Fibroblast of the aortic adventitia (primary cell): ENCODE measurements at regions not wholly inside any gene's neighbourhood (a gene's known extent, or its start where the extent isn't known, plus 50 kb on each side); places are given as distances from the start of the nearest gene placed in this dataset.

Experiments used
- DNase-seq: peaks from one replicate; pipeline ENCODE4 v3.0.0-alpha.2; 2010; ENCODE audit warnings: low read depth
- H3K4me3 ChIP-seq: 2 replicates; pipeline ENCODE4 v1.5.1; 2011; ENCODE audit warnings: low read depth, mild to moderate bottlenecking, control low read depth, low read length, moderate library complexity
- TF ChIP-seq, protein P1 (sequence below): IDR thresholded peaks from 2 replicates; pipeline ENCODE4 v1.5.1; 2011; ENCODE audit warnings: mild to moderate bottlenecking, low read length, control low read depth, inconsistent platforms; ENCODE audit not compliant: insufficient read depth

DNA sequence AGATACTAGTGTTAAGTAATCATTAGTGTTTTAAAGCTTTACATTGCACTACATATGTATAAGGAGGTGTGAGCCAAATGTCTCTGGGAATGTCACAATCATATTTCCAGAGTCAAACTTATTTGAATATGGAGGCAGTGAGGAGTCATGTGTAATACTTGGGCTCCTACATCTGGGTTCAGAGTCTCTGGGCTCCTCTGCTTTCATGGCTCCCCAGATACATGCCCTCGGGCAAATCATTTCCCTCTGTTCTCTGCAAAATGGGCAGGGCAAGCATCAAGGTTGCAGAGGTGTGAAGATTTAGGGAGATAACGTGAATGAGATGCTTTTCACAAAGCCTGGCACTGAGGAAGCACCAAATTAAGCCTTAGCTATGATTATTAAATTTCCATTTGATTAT, 138.3 kb upstream of the SGK1 start:
- DNase-seq, result no peak
- TF ChIP-seq, protein P1, sequence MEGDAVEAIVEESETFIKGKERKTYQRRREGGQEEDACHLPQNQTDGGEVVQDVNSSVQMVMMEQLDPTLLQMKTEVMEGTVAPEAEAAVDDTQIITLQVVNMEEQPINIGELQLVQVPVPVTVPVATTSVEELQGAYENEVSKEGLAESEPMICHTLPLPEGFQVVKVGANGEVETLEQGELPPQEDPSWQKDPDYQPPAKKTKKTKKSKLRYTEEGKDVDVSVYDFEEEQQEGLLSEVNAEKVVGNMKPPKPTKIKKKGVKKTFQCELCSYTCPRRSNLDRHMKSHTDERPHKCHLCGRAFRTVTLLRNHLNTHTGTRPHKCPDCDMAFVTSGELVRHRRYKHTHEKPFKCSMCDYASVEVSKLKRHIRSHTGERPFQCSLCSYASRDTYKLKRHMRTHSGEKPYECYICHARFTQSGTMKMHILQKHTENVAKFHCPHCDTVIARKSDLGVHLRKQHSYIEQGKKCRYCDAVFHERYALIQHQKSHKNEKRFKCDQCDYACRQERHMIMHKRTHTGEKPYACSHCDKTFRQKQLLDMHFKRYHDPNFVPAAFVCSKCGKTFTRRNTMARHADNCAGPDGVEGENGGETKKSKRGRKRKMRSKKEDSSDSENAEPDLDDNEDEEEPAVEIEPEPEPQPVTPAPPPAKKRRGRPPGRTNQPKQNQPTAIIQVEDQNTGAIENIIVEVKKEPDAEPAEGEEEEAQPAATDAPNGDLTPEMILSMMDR, result no peak
- H3K4me3 ChIP-seq, result no peak overlapping the region

DNA sequence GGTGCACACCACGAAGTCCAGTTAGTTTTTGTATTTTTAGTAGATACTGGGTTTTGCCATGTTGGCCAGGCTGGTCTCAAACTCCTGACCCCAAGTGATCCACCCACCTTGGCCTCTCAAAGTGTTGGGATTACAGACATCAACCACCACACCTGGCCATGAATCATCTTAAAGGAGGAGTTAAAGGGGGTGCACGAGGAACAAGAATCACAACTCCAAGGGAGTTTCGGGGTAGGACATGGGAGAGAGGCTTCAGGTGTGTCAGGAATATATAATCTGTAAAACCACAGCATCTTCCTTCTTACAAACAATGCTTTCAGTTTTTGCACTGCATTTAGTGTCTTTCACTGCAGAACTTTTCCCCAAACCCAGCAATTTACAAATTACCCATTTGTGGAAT, 137.4 kb upstream of the SGK1 start:
- H3K4me3 ChIP-seq, result no peak overlapping the region
- no peak for DNase-seq
- TF ChIP-seq, protein P1, result no peak

DNA sequence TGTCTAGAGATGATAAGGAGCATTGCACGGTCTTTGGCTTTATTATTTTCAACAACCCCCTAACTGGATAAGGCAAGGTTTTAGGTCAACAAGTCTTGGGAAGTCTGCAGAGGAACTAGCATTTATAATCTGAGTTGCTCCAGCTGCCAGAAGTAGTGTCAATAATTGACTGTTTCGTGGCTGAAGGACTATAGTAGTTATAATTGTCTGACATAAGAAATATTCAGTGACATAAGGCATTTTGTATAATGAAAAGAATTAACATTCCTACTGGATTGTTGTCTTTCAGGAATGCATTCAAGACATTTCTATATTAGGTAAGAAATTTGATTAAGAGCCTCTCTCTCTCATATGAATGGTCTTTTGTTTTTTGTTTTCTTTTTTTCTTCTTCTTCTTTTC, 136.9 kb upstream of the SGK1 start:
- TF ChIP-seq, protein P1, result no peak
- no peak overlapping the region for H3K4me3 ChIP-seq
- peak; percentile 69 for DNase-seq

DNA sequence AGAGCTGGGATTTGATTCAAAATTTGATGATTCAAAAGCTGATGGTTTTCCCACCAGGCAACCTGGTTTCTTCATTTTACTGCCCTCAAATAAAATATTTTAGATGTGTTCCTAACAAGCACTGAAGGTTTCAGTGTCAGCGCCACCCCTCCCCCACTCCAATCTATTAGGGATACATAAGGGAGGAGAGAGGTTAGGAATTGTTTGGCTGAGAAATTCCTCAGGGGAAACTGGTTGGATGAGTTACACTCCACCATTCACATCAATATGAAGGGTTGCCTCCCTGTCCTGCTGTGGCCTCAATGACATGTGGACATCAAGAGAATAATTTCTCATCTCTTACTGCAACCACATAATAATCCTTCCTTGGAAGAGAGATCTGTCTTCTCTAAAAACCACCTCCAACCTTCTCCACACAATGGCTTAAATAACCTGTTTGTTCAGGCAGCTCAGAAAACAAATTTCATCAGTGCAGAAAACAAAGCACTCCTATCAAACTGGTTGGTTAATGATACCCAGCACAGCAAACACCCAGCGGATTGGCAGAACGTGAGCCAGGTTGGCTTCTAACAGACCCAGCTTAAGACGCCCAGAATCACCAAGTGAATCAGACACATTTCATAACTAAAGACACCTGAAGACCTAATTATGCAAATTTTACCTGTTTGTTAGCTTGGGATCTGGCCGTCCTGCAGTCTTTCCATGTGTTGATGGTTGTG, 136.0 kb upstream of the SGK1 start:
- TF ChIP-seq, protein P1, result no peak
- DNase-seq, result no peak
- H3K4me3 ChIP-seq, result no peak overlapping the region

DNA sequence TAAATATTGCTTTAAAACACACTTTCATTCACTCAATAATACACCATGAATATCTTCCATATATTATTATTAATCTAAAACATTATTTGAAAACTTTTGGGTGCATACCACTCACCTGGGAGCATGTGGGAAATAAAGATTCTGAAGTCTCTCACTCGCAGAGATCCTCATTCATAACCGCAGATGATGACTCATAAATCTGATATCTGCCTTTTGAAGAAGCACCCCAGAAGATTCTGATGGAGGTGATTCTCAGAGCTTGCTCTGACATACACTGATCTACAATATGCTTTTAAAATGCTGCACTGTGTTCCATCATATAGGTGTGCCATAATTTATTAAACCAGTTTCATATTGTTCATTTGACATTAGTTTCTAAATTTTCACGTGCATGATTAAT, 135.0 kb upstream of the SGK1 start:
- no peak overlapping the region for H3K4me3 ChIP-seq
- TF ChIP-seq, protein P1, result no peak
- no peak for DNase-seq

DNA sequence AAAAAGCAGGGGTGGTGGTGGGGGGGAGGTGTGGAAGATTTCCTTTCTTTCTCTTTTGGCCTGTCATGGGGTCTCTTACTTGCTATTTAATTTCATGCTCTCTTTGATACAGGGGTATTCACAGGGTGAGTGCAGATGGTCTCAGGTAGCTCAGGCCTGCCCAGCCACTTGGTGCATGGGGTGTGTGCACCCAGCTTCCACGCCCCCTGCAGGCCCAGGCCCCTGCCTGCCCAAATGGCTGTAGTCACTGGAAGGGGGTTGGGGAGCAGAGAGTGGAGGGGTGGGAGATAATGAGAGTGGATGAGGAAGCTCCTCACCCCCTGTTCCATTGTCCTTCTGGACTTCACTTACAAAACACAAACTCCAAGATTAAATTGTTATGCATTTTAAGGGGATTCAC, 133.6 kb upstream of the SGK1 start:
- no peak for DNase-seq
- no peak overlapping the region for H3K4me3 ChIP-seq
- TF ChIP-seq, protein P1, result no peak

DNA sequence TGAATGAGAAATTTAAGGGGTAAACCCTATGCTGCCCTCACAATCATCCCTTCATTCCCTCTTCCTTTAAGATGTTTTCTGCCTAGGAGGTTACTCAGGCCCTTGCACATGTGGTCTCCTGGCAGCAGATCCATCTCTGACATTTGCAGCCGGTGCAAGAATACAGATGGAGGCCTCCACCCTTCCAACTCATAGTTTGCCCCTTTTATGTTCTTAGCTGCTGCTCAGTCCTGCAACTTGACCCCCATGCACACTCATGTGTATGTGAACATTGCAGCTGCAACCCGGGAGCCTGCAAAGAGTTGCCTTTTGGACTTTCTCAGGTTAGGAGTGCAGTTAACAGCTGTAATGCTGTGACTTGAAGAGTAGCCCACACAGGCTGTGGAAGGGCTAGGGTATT, 131.9 kb upstream of the SGK1 start:
- TF ChIP-seq, protein P1, result no peak
- H3K4me3 ChIP-seq, result no peak overlapping the region
- peak; percentile 63 for DNase-seq
